WI38 (cell line): ENCODE measurements at regions not wholly inside any gene's neighbourhood (a gene's known extent, or its start where the extent isn't known, plus 50 kb on each side); places are given as distances from the start of the nearest gene placed in this dataset.

Experiments
- H3K4me3 ChIP-seq: 2 replicates; pipeline ENCODE4 v1.5.1; 2011; ENCODE audit warnings: low read depth, mild to moderate bottlenecking, control low read depth, low read length
- TF ChIP-seq, protein P1 (sequence below): IDR thresholded peaks from 2 replicates; pipeline ENCODE4 v1.5.1; 2012; ENCODE audit warnings: low read depth, mild to moderate bottlenecking, control low read depth, low read length

DNA sequence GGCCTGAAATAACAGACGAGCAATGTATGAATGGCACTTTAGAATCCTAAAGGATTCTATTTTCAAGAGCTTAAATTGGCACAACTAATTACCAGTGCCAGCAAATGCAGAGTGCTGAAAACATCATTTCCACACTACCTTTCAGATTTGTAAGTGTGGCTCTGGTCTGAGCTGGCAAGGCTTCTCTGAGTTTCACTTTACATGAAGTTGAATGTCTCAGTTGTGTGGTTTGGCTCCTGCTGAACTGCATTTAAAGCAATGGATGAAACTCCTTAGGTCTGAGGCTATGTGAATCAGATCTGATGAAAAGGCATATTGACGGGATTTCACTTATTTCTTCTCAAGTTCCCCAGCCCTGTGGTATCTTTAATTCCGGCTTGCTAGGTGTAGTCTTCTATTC is 114.8 kb upstream of the PTGFR start:
- no peak overlapping the region for H3K4me3 ChIP-seq
- TF ChIP-seq, protein P1, sequence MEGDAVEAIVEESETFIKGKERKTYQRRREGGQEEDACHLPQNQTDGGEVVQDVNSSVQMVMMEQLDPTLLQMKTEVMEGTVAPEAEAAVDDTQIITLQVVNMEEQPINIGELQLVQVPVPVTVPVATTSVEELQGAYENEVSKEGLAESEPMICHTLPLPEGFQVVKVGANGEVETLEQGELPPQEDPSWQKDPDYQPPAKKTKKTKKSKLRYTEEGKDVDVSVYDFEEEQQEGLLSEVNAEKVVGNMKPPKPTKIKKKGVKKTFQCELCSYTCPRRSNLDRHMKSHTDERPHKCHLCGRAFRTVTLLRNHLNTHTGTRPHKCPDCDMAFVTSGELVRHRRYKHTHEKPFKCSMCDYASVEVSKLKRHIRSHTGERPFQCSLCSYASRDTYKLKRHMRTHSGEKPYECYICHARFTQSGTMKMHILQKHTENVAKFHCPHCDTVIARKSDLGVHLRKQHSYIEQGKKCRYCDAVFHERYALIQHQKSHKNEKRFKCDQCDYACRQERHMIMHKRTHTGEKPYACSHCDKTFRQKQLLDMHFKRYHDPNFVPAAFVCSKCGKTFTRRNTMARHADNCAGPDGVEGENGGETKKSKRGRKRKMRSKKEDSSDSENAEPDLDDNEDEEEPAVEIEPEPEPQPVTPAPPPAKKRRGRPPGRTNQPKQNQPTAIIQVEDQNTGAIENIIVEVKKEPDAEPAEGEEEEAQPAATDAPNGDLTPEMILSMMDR, result no peak

DNA sequence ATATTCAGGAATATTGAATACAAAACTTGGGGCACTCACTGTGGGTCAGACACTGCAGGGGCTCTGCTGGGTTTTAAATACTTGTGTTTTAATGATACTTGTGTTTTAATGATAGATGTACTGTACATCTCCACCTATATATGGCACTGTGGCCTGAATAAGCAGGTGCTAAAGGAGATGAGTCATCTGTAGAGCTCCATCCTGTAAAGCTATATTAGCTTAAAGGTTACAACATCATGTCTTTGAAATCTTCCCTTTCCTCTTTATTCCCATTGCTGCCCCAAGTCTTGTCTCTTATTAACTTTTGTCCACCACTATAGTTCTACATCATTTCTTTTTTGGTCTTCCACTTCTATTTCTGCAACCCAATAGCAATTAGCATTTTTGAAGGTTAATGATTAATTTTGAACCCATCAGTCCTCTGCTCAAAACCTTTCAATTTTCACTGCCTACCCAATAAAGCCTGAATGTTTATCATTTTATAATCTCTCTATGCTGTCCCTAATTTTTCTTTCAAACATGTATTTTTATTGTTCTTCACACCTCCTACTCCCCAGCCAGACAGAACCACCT is 113.3 kb upstream of the PTGFR start:
- TF ChIP-seq, protein P1, result no peak
- H3K4me3 ChIP-seq, result no peak overlapping the region

- H3K4me3 ChIP-seq, result no peak overlapping the region
- TF ChIP-seq, protein P1, result no peak
These were observed 106.9 kb upstream of the PTGFR start for GRCh38 chr1:78383923-78384322.

GRCh38 chr1:78385744-78386462 is 104.9 kb upstream of the PTGFR start:
- TF ChIP-seq, protein P1, result no peak
- no peak overlapping the region for H3K4me3 ChIP-seq

DNA sequence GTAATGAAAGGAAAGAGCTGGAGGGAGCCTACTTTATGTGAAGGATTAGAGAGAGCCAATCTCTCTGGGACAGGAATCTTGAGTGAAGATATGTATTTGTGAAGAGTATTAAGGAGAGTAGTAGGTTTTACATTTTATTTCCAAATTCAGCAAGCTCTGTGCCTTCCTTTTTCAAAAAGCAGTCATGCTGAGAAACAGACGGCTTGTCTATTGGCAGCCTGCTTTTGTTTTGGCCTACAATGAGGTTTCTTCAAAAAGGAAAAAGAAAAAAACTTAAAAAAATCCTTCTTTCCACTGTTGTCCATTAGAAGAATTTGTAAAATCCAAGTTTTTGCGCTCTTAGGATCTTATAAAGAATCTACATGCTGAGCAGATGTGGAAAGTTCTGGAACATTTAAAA is 103.6 kb upstream of the PTGFR start:
- TF ChIP-seq, protein P1, result no peak
- H3K4me3 ChIP-seq, result no peak overlapping the region

DNA sequence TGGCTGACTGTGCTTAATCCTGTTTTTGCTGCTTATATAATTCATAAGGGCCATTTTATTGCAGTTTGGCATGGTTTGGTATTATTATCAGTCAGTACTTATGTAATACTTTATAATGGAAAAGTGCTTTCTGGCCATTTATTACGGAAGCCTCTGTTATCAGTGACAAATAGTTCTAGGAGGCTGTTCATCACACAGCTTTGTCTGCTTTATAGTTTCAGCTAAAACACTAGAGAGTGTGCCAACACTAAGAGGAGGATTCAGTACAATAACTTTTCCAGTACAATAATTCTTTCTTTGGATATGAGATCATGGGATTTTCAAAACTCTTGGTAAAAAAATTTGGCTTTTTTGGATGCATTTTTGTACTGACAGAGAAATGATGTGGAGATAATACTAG is 102.9 kb upstream of the PTGFR start:
- H3K4me3 ChIP-seq, result no peak overlapping the region
- TF ChIP-seq, protein P1, result no peak

DNA sequence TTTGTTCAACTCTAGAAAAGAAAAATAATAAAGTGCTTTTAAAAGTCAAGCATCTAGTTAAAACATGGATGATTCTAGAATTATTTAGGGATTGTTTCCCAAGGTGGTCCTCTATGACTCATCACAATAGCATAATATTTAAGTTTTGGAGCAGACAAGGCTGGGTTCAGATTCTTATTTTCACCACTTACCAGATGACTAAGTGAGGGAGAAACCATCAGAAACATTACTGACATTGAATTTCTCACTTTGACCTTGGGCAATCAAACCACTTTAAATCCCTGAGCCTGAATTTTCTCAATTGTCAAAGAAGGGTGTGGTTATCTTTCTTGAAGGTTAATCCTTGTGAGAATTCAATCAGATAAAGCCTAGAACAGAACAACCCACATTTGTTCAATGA is 102.5 kb upstream of the PTGFR start:
- H3K4me3 ChIP-seq, result no peak overlapping the region
- TF ChIP-seq, protein P1, result no peak
